Endothelial cell of umbilical vein (primary cell): ENCODE measurements at regions not wholly inside any gene's neighbourhood (a gene's known extent, or its start where the extent isn't known, plus 50 kb on each side); places are given as distances from the start of the nearest gene placed in this dataset.

ENCODE experiments used
- BruUV-seq: library from RNA; stranded (reverse); fragments of 400-500 nt; replicated peaks from 2 replicates; lab custom pipeline; 2021; lab: Mats Ljungman, UMichigan
- CTCF ChIA-PET: fragments of 300-600, 350-600 bp; sonication (Branson Sonifier 250); formaldehyde crosslinking; loops from one replicate; lab custom pipeline; 2021; ENCODE audit warnings: antibody characterized with exemption, inconsistent platforms; lab: Charles Lee
- POLR2A ChIA-PET: fragments of 300-600, 350-600 bp; sonication (Branson Sonifier 250); formaldehyde crosslinking; loops from one replicate; lab custom pipeline; 2021; ENCODE audit warnings: antibody characterized with exemption, inconsistent platforms; lab: Charles Lee
- DNase-seq: peaks from one replicate; pipeline ENCODE4 v3.0.0-alpha.2; 2011; ENCODE audit warnings: low read depth, low spot score
- FAIRE-seq: peaks from 2 replicates; lab custom pipeline; 2011; peaks lifted over from hg19 to GRCh38; lab: Jason Lieb, UNC
- H2AFZ ChIP-seq: 2 replicates; pipeline ENCODE4 v1.6.0; 2012; ENCODE audit warnings: low read depth, low read length, control low read depth, inconsistent platforms
- H3K27ac ChIP-seq: 2 replicates; pipeline ENCODE4 v1.5.1; 2011; ENCODE audit warnings: low read depth, mild to moderate bottlenecking, control low read depth, low read length, moderate library complexity; ENCODE audit not compliant: insufficient read depth
- H3K27me3 ChIP-seq, 2 experiments: 2 replicates each; pipeline versions ENCODE4 v1.6.0 to v1.6.1; 2011; ENCODE audit warnings: low read length in 2 of 2, mixed read lengths in 1 of 2; ENCODE audit not compliant: control insufficient read depth in 2 of 2, insufficient read depth in 2 of 2
- H3K36me3 ChIP-seq, 2 experiments: 2 replicates in 1 of 2; 3 replicates in 1 of 2; pipeline ENCODE4 v1.5.1; 2011; ENCODE audit warnings: low read length in 2 of 2, mild to moderate bottlenecking in 1 of 2, moderate library complexity in 1 of 2; ENCODE audit not compliant: control insufficient read depth in 2 of 2, insufficient read depth in 2 of 2; ENCODE audit errors: extremely low read depth in 1 of 2
- H3K4me1 ChIP-seq: 3 replicates; pipeline ENCODE4 v1.5.1; 2011; ENCODE audit warnings: mild to moderate bottlenecking, low read length; ENCODE audit not compliant: control insufficient read depth, insufficient read depth; ENCODE audit errors: extremely low read depth
- H3K4me2 ChIP-seq: 2 replicates; pipeline ENCODE4 v1.6.1; 2011; ENCODE audit warnings: low read length, control low read depth, mixed read lengths; ENCODE audit not compliant: insufficient read depth
- H3K4me3 ChIP-seq, 3 experiments: fragments of 200-600 bp in 1 of 3; sonication (generic), shearing (Covaris generic) in 1 of 3; replicated peaks in 1 of 3; 2 replicates each; pipeline ENCODE4 v1.5.1; 2011 to 2016; ENCODE audit warnings: control low read depth in 3 of 3, low read length in 3 of 3, mild to moderate bottlenecking in 2 of 3, inconsistent platforms in 1 of 3, low read depth in 1 of 3, moderate library complexity in 1 of 3; ENCODE audit not compliant: insufficient read depth in 1 of 3
- H3K79me2 ChIP-seq: 2 replicates; pipeline ENCODE4 v1.6.0; 2012; ENCODE audit warnings: low read length, inconsistent platforms; ENCODE audit not compliant: control insufficient read depth, insufficient read depth
- H3K9ac ChIP-seq: replicated peaks from 2 replicates; pipeline ENCODE3; 2011; ENCODE audit warnings: low read length, control low read depth; ENCODE audit not compliant: insufficient read depth; ENCODE audit errors: extremely low read depth
- H3K9me1 ChIP-seq: replicated peaks from 3 replicates; pipeline ENCODE4 v1.6.0; 2011; ENCODE audit warnings: mild to moderate bottlenecking, low read length; ENCODE audit not compliant: control insufficient read depth, insufficient read depth; ENCODE audit errors: extremely low read depth
- H3K9me3 ChIP-seq: replicated peaks from 2 replicates; pipeline ENCODE4 v1.5.1; 2012; ENCODE audit warnings: low read length, inconsistent platforms; ENCODE audit not compliant: control insufficient read depth, insufficient read depth
- H4K20me1 ChIP-seq: replicated peaks from 2 replicates; pipeline ENCODE3; 2011; ENCODE audit warnings: mild to moderate bottlenecking, low read length; ENCODE audit not compliant: control insufficient read depth, insufficient read depth; ENCODE audit errors: extremely low read depth
- FOS ChIP-seq: IDR thresholded peaks from 2 replicates; pipeline ENCODE4 v1.6.1; 2011; ENCODE audit warnings: mild to moderate bottlenecking, low read length, moderate library complexity, borderline replicate concordance; ENCODE audit not compliant: insufficient read depth
- GATA2 ChIP-seq: IDR thresholded peaks from 2 replicates; pipeline ENCODE4 v1.7.0; 2011; ENCODE audit warnings: low read depth, mild to moderate bottlenecking, moderate library complexity, mixed read lengths, low read length; ENCODE audit not compliant: insufficient read length, insufficient read depth
- JUN ChIP-seq: IDR thresholded peaks from 2 replicates; pipeline ENCODE4 v1.6.1; 2011; ENCODE audit warnings: borderline replicate concordance, low read depth; ENCODE audit not compliant: insufficient read length, insufficient read depth
- POLR2A ChIP-seq: IDR thresholded peaks from 2 replicates; pipeline ENCODE4 v1.6.1; 2012; ENCODE audit warnings: low read depth, mild to moderate bottlenecking, control low read depth, low read length
- POLR2AphosphoS5 ChIP-seq: IDR thresholded peaks from 2 replicates; pipeline ENCODE4 v1.6.1; 2012; ENCODE audit warnings: low read depth, mild to moderate bottlenecking, control low read depth, low read length, moderate library complexity; ENCODE audit not compliant: insufficient read depth
- dilution Hi-C: fragments of 300-500 bp; cut with MboI; formaldehyde crosslinking; loops from one replicate; pipeline ENCODE4 v1.15.0; 2019; ENCODE audit warnings: low sequenced_read_pairs; ENCODE audit not compliant: extremely low pct_ligation_motif_present
- intact Hi-C: fragments of 100-400 bp; cut with micrococcal nuclease; formaldehyde crosslinking; loops from one replicate; pipeline ENCODE4 v1.10.0; 2022
- TF ChIP-seq, protein P1 (sequence below), 2 donors: IDR thresholded peaks; 1 replicate in 1 of 2; 2 replicates in 1 of 2; pipeline ENCODE4 v1.5.1; 2011; ENCODE audit warnings: low read length in 2 of 2, mild to moderate bottlenecking in 2 of 2, moderate library complexity in 2 of 2, control low read depth in 1 of 2, inconsistent platforms in 1 of 2, low read depth in 1 of 2; ENCODE audit not compliant: insufficient read depth in 1 of 2; ENCODE audit errors: extremely low read depth in 1 of 2
- TF ChIP-seq, protein P2 (sequence below): IDR thresholded peaks from 2 replicates; pipeline ENCODE4 v1.6.1; 2011; ENCODE audit not compliant: insufficient read depth, insufficient read length

DNA sequence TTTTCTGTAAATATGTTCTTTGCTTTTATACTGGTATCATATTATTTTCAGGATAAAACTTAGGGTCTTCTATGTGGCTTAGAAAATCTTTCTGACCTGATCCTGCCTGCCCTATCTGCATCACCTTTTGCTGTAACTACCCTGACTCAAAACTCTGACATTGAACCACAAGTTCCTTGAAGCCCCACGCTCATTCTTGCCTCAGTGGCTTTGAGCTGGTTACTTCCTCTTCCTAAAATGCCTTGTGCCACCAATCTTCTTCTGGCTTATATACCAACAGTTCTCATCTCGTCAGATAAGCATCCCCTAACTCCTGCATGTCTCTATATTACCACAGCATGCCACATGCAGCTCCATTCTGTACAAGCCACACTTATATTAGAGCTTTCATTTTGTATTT, 84.5 kb upstream of the LRRC7 start:
- Histone ChIP-seq H3K4me3 (no peak overlapping the region), H3K9me3 (no peaks in the 10 kb centered on the region), H3K9me1 (no peaks in the 10 kb centered on the region), H3K4me1 (no peaks in the 10 kb centered on the region), H3K9ac (no peak overlapping the region), H3K79me2 (no peaks in the 10 kb centered on the region), H3K27me3 (no peaks in the 10 kb centered on the region), H3K27ac (no peak overlapping the region), H3K4me2 (no peak overlapping the region), H3K36me3 (no peaks in the 10 kb centered on the region), H2AFZ (no peak overlapping the region), H4K20me1 (no peaks in the 10 kb centered on the region)
- intact Hi-C loops = no loop called here
- dilution Hi-C loops = no loop called here
- CTCF ChIA-PET = no interaction called here
- no TSS peak for BruUV-seq
- POLR2A ChIA-PET = no interaction called here
- FAIRE-seq (no peak), DNase-seq (no peak)
- no peak for TF ChIP-seq GATA2
- TF ChIP-seq, protein P1, sequence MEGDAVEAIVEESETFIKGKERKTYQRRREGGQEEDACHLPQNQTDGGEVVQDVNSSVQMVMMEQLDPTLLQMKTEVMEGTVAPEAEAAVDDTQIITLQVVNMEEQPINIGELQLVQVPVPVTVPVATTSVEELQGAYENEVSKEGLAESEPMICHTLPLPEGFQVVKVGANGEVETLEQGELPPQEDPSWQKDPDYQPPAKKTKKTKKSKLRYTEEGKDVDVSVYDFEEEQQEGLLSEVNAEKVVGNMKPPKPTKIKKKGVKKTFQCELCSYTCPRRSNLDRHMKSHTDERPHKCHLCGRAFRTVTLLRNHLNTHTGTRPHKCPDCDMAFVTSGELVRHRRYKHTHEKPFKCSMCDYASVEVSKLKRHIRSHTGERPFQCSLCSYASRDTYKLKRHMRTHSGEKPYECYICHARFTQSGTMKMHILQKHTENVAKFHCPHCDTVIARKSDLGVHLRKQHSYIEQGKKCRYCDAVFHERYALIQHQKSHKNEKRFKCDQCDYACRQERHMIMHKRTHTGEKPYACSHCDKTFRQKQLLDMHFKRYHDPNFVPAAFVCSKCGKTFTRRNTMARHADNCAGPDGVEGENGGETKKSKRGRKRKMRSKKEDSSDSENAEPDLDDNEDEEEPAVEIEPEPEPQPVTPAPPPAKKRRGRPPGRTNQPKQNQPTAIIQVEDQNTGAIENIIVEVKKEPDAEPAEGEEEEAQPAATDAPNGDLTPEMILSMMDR (IDR thresholded peaks at IDR 0.05; ENCODE audit: extremely low read depth in 1 of 2, insufficient read depth in 1 of 2, low read depth in 1 of 2, low read length in 2 of 2) = no peak
- no peak for TF ChIP-seq FOS
- TF ChIP-seq, protein P2, sequence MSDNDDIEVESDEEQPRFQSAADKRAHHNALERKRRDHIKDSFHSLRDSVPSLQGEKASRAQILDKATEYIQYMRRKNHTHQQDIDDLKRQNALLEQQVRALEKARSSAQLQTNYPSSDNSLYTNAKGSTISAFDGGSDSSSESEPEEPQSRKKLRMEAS = no peak
- TF ChIP-seq POLR2AphosphoS5 = no peak
- TF ChIP-seq POLR2A = no peak
- TF ChIP-seq JUN = no peak
